ENCODE measurements at regions not wholly inside any gene's neighbourhood (a gene's known extent, or its start where the extent isn't known, plus 50 kb on each side); places are given as distances from the start of the nearest gene placed in this dataset.

DNA sequence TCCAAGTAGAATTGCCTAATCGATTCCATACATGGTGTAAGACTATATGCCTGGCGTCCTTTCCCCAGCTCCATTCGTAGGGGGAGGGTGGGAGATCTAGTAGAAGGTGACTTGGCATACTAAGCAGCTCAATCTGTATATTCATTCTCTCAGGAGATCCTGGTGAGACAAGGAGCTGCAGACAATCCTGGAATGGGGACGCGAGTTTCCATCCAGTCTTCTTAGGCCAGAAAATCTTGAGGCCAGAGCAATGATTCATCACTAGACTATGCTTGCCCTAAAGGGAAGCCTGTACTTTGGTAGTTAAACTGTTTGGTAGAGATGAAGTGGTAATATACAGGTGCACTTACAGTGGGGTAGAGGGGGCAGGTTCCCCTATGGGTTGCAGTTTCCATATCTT, 468.7 kb downstream of the ADGRL2 start:
- H3K4me3 Mint-ChIP-seq, result no peak overlapping the region
- no peak for TF ChIP-seq CTCF (IDR thresholded peaks at IDR 0.05)
- no peaks in the 10 kb centered on the region for H3K4me1 ChIP-seq (ENCODE audit: insufficient read depth, low read length)
- H3K27me3 ChIP-seq (ENCODE audit: control insufficient read depth in 1 of 2, insufficient read depth in 2 of 2, low read length in 2 of 2), result no peaks in the 10 kb centered on the region
- no peak overlapping the region for H3K4me3 ChIP-seq (ENCODE audit: low read length)
- ATAC-seq (ENCODE audit: poor library complexity) (no peak), DNase-seq (no peak)
- no peaks in the 10 kb centered on the region for H3K36me3 Mint-ChIP-seq (ENCODE audit: low read depth)
- no peaks in the 10 kb centered on the region for H3K9me3 ChIP-seq (ENCODE audit: control insufficient read depth in 1 of 2, insufficient read depth in 1 of 2, low read length in 2 of 2)
- CTCF ChIA-PET, result no interaction called here
- POLR2A ChIA-PET, result no interaction called here
- no peaks in the 10 kb centered on the region for H3K9me3 Mint-ChIP-seq
- H3K27ac ChIP-seq (ENCODE audit: low read depth in 1 of 2, low read length in 2 of 2), result no peak overlapping the region
- no peak overlapping the region for H3K27ac Mint-ChIP-seq
- H3K36me3 ChIP-seq (ENCODE audit: insufficient read depth, low read length), result no peaks in the 10 kb centered on the region
- intact Hi-C loops (cut with DNase I, micrococcal nuclease), result no loop called here
- no peaks in the 10 kb centered on the region for H3K4me1 Mint-ChIP-seq (ENCODE audit: low read depth)
- no peaks in the 10 kb centered on the region for H3K27me3 Mint-ChIP-seq

DNA sequence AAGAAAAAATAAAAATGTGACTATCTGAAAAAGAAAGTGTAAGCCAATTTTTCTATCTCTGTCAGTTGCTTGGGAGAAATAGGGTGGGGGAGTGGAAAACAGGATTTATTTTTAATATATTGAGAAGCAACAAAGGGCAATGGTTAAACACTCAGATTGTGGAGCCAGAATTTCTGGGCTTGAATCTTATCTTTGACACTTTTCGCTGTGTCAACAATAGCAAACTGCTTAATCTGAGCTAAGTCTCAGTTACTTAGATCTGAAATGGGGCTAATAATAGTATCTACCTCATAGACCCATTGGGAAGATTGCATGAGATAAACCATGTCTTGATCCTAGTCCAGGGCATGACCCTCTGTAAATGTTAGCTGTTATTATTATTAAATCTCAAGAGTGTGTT, 468.1 kb downstream of the ADGRL2 start:
- Histone ChIP-seq H3K9me3 (ENCODE audit: control insufficient read depth in 1 of 2, insufficient read depth in 1 of 2, low read length in 2 of 2) (no peaks in the 10 kb centered on the region), H3K27me3 (ENCODE audit: control insufficient read depth in 1 of 2, insufficient read depth in 2 of 2, low read length in 2 of 2) (no peaks in the 10 kb centered on the region), H3K27ac (ENCODE audit: low read depth in 1 of 2, low read length in 2 of 2) (no peak overlapping the region), H3K4me1 (ENCODE audit: insufficient read depth, low read length) (no peaks in the 10 kb centered on the region), H3K36me3 (ENCODE audit: insufficient read depth, low read length) (no peaks in the 10 kb centered on the region), H3K4me3 (ENCODE audit: low read length) (no peak overlapping the region)
- Mint-ChIP-seq H3K4me1 (ENCODE audit: low read depth) (no peaks in the 10 kb centered on the region), H3K36me3 (ENCODE audit: low read depth) (no peaks in the 10 kb centered on the region), H3K4me3 (no peak overlapping the region), H3K27me3 (no peaks in the 10 kb centered on the region), H3K27ac (no peak overlapping the region), H3K9me3 (no peaks in the 10 kb centered on the region)
- no peak for ATAC-seq (ENCODE audit: poor library complexity)
- intact Hi-C loops (cut with DNase I, micrococcal nuclease), result no loop called here
- POLR2A ChIA-PET, result no interaction called here
- TF ChIP-seq CTCF (IDR thresholded peaks at IDR 0.05), result no peak
- no peak for DNase-seq
- CTCF ChIA-PET, result no interaction called here

GRCh38 chr1:82266351-82266750, 465.6 kb downstream of the ADGRL2 start:
- H3K9me3 ChIP-seq (ENCODE audit: control insufficient read depth in 1 of 2, insufficient read depth in 1 of 2, low read length in 2 of 2), result no peaks in the 10 kb centered on the region
- DNase-seq, result no peak
- ChIA-PET CTCF (no interaction called here), POLR2A (no interaction called here)
- no peak overlapping the region for H3K27ac ChIP-seq (ENCODE audit: low read depth in 1 of 2, low read length in 2 of 2)
- Mint-ChIP-seq H3K4me1 (ENCODE audit: low read depth) (no peaks in the 10 kb centered on the region), H3K36me3 (ENCODE audit: low read depth) (no peaks in the 10 kb centered on the region), H3K9me3 (no peaks in the 10 kb centered on the region), H3K27me3 (no peaks in the 10 kb centered on the region), H3K4me3 (no peak overlapping the region), H3K27ac (no peak overlapping the region)
- no peaks in the 10 kb centered on the region for H3K4me1 ChIP-seq (ENCODE audit: insufficient read depth, low read length)
- ATAC-seq (ENCODE audit: poor library complexity), result no peak
- intact Hi-C loops (cut with DNase I, micrococcal nuclease), result no loop called here
- no peak overlapping the region for H3K4me3 ChIP-seq (ENCODE audit: low read length)
- H3K27me3 ChIP-seq (ENCODE audit: control insufficient read depth in 1 of 2, insufficient read depth in 2 of 2, low read length in 2 of 2), result no peaks in the 10 kb centered on the region
- TF ChIP-seq CTCF (IDR thresholded peaks at IDR 0.05), result no peak
- no peaks in the 10 kb centered on the region for H3K36me3 ChIP-seq (ENCODE audit: insufficient read depth, low read length)
